ENCODE measurements at regions not wholly inside any gene's neighbourhood (a gene's known extent, or its start where the extent isn't known, plus 50 kb on each side); places are given as distances from the start of the nearest gene placed in this dataset.

DNA sequence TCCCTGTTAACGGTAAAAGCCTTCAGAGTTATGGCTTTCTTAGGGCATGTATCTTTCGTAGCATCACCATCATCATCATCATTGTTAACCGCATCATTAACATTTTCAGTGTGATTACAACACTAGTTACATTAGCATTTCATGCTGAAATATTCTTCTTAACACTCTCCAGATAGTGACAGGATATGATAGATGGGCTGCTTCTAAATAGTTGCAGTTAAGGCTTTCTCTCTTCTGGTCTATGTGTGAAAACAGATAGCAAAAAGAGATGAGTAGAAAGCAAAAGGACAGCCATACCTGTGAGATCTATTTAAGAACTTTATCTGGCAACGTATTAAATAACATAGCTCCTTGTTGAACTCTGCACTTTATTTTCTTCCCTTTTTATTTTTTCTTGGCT lies 1069.8 kb downstream of the ADGRL3 start (continued):
- TF ChIP-seq MXD1 (CRISPR knock-in tag; IDR thresholded peaks at IDR 0.05), result no peak
- TF ChIP-seq KDM5B (CRISPR knock-in tag; IDR thresholded peaks at IDR 0.05; ENCODE audit: borderline replicate concordance), result no peak
- TF ChIP-seq, protein P1, sequence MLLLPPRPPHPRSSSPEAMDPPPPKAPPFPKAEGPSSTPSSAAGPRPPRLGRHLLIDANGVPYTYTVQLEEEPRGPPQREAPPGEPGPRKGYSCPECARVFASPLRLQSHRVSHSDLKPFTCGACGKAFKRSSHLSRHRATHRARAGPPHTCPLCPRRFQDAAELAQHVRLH (CRISPR knock-in tag; IDR thresholded peaks at IDR 0.05; ENCODE audit: borderline replicate concordance, low read depth), result no peak
- TF ChIP-seq, protein P2, sequence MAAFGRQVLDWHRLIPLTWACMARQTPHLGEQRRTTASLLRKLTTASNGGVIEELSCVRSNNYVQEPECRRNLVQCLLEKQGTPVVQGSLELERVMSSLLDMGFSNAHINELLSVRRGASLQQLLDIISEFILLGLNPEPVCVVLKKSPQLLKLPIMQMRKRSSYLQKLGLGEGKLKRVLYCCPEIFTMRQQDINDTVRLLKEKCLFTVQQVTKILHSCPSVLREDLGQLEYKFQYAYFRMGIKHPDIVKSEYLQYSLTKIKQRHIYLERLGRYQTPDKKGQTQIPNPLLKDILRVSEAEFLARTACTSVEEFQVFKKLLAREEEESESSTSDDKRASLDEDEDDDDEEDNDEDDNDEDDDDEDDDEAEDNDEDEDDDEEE (CRISPR knock-in tag; IDR thresholded peaks at IDR 0.05), result no peak

DNA sequence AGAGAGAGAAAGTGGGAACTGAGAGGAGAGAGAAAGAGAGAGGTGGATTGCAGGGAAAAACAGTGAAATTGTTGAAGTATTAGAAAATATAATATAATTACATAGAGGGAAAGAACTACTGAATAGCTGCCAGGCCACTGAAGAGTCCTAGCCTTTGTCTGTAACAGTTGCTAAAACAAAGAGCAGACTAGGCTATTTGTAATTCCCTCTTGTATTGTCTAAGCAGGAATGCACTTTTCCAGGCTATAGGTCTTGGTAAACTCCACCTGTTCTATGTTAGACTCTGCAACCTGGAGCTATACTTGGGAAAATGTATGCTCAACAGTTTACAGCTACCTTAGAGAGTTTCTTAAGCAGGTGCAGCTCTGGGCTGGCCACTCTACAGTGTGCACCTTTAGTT lies 1063.3 kb downstream of the ADGRL3 start:
- TF ChIP-seq ZNF225 (CRISPR knock-in tag; IDR thresholded peaks at IDR 0.05) (no peak), MTA3 (CRISPR knock-in tag; IDR thresholded peaks at IDR 0.05) (no peak), JARID2 (CRISPR knock-in tag; IDR thresholded peaks at IDR 0.05; ENCODE audit: insufficient replicate concordance) (no peak), GABPA (IDR thresholded peaks at IDR 0.05; ENCODE audit: low read depth, low read length) (no peak), GABPA (CRISPR knock-in tag; IDR thresholded peaks at IDR 0.05; ENCODE audit: low read depth) (no peak), ZNF17 (CRISPR knock-in tag; IDR thresholded peaks at IDR 0.05) (no peak)
- TF ChIP-seq, protein P3, sequence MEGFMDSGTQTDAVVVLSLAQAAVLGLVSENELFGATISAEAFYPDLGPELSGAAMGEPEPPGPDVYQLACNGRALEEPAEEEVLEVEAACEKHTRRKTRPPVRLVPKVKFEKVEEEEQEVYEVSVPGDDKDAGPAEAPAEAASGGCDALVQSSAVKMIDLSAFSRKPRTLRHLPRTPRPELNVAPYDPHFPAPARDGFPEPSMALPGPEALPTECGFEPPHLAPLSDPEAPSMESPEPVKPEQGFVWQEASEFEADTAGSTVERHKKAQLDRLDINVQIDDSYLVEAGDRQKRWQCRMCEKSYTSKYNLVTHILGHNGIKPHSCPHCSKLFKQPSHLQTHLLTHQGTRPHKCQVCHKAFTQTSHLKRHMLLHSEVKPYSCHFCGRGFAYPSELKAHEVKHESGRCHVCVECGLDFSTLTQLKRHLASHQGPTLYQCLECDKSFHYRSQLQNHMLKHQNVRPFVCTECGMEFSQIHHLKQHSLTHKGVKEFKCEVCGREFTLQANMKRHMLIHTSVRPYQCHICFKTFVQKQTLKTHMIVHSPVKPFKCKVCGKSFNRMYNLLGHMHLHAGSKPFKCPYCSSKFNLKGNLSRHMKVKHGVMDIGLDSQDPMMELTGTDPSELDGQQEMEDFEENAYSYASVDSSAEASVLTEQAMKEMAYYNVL (CRISPR knock-in tag; IDR thresholded peaks at IDR 0.05; ENCODE audit: borderline replicate concordance), result no peak
- TF ChIP-seq, protein P4, sequence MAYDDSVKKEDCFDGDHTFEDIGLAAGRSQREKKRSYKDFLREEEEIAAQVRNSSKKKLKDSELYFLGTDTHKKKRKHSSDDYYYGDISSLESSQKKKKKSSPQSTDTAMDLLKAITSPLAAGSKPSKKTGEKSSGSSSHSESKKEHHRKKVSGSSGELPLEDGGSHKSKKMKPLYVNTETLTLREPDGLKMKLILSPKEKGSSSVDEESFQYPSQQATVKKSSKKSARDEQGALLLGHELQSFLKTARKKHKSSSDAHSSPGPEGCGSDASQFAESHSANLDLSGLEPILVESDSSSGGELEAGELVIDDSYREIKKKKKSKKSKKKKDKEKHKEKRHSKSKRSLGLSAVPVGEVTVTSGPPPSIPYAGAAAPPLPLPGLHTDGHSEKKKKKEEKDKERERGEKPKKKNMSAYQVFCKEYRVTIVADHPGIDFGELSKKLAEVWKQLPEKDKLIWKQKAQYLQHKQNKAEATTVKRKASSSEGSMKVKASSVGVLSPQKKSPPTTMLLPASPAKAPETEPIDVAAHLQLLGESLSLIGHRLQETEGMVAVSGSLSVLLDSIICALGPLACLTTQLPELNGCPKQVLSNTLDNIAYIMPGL (CRISPR knock-in tag; IDR thresholded peaks at IDR 0.05; ENCODE audit: borderline replicate concordance in 1 of 2, low read depth in 1 of 2), result no peak
- TF ChIP-seq, protein P5, sequence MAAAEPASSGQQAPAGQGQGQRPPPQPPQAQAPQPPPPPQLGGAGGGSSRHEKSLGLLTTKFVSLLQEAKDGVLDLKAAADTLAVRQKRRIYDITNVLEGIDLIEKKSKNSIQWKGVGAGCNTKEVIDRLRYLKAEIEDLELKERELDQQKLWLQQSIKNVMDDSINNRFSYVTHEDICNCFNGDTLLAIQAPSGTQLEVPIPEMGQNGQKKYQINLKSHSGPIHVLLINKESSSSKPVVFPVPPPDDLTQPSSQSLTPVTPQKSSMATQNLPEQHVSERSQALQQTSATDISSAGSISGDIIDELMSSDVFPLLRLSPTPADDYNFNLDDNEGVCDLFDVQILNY (CRISPR knock-in tag; conservative IDR thresholded peaks at IDR 0.05), result no peak
- intact Hi-C loops (cut with micrococcal nuclease; ENCODE audit: unreplicated experiment), result no loop called here
- no peak for ATAC-seq

More for the DNA sequence above, 1063.3 kb downstream of the ADGRL3 start:
- FAIRE-seq, result no peak
- ChIA-PET POLR2A (no interaction called here), CTCF (ENCODE audit: low intra/inter-chr PET ratio, low total read pairs) (no interaction called here)
- no peaks in the 10 kb centered on the region for H3K79me2 ChIP-seq (ENCODE audit: insufficient read depth, low read length)
- H3K27ac ChIP-seq (ENCODE audit: extremely low read length, insufficient read depth, low read length), result no peak overlapping the region
- no peak overlapping the region for H2AFZ ChIP-seq (ENCODE audit: low read length)
- no peaks in the 10 kb centered on the region for H3K36me3 ChIP-seq (replicated peaks in 1 of 2; ENCODE audit: control insufficient read depth in 1 of 2, insufficient read depth in 2 of 2, low read length in 2 of 2)
- no TSS peak for BruUV-seq (replicated peaks)
- H3K4me3 ChIP-seq (replicated peaks in 1 of 3; ENCODE audit: insufficient read depth in 1 of 3, low read depth in 2 of 3, low read length in 3 of 3), result no peak overlapping the region
- no peaks in the 10 kb centered on the region for H4K20me1 ChIP-seq (ENCODE audit: insufficient read depth, low read length)
- no peak for DNase-seq (ENCODE audit: low spot score)
- no peaks in the 10 kb centered on the region for H3K9me3 ChIP-seq (ENCODE audit: low read length)
- no peaks in the 10 kb centered on the region for H3K27me3 ChIP-seq (ENCODE audit: control insufficient read depth in 1 of 2, insufficient read depth in 2 of 2, low read length in 2 of 2)
- no peaks in the 10 kb centered on the region for H3K4me1 ChIP-seq (ENCODE audit: insufficient read depth, low read length)
- in situ Hi-C loops (cut with HindIII; ENCODE audit: extremely low pct_ligation_motif_present, low pct_unique_long_range_greater_than_20kb), result no loop called here
- no peak overlapping the region for H3K9ac ChIP-seq (ENCODE audit: insufficient read depth, low read depth, low read length)
- no peak overlapping the region for H3K4me2 ChIP-seq (ENCODE audit: low read depth, low read length)

All from HepG2 (cell line).